GM21381 (cell line): ENCODE measurements at regions not wholly inside any gene's neighbourhood (a gene's known extent, or its start where the extent isn't known, plus 50 kb on each side); places are given as distances from the start of the nearest gene placed in this dataset.
"Not testable (repeated sequence)": the region's sequence is repeated elsewhere in the genome, so short reads cannot be mapped to it uniquely, and the experiment has no call there.

Experiments used
- ATAC-seq: cut with Tn5 transposase; IDR thresholded peaks from one replicate; pipeline ENCODE4 v1.9.1; 2021; ENCODE audit warnings: mild to moderate bottlenecking, moderate library complexity; ENCODE audit not compliant: unreplicated experiment

DNA sequence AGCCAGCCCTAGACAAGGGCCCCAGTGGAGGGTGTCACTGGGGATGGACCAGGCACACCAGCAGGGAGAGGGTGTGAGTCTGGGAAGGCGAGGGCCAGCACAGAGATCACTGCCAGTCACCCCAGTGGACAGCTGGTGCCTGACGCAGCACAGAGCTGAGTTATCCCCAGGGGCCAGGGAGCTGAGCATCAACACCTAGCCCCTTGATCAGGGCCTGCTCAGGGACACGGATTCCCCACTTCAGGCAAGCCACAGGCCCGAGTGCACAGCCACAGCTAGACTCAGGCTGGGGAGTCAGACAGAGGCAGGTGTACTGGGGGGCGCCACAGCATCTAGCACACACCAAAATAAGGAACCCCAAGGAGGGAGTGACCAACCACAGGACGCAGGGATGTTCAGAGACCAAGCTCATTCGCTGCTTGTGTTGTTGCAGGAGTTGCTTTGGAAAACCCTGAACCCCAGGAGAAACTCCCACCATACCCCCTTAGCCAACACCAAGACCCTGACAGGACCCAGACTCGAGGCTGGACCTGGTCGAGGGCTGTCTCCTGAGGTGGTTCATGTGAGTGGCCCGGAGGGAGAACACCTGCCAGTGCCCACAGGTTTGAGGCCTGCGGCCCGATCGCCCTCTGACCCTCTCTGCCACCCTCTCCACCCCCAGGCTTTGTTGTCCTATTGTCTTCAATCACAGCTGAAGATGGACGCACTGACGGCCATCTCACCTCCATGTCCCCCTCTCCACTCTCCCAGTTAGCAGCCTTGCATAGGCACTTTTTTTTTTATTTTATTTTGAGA, 146.8 kb downstream of the TPRA1 start:
- no peak for ATAC-seq

DNA sequence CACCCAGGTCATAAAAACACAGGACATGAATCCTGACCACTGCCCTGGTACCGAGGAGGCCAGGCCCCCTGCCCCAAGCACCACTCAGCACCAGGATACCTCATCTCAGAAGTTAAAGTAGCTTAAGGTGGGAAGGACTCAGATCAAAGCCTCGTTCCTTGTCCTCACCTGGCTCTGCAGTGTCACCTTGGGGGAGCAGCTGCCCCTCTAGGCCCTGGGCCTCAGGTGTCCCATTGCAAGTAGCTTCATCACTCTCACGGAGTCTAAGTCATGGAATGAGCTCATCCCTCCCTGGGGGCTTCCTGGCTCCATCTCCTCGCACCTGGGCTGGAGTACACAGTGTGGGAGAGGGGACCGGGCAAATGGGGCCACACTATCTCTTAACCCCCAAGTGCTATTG, 148.0 kb downstream of the TPRA1 start:
- no peak for ATAC-seq

DNA sequence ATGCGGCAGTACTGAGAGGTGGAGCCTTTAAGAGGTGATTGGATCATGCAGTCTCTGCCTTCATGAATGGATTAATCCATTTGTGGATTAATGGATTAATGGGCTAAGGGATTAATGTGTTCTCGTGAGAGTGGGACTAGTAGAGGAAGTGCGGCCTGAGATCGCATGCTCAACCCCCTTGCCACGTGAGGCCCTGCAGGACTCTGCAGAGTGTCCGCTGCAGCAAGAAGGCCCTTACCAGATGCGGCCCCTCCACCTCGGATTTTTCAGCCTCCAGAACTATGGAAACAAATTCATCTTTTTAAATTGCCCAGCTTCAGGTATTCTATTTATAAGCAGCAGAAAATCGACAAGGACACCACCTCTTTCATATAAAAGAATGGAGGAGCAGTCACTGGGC, 148.8 kb downstream of the TPRA1 start:
- no peak for ATAC-seq

DNA sequence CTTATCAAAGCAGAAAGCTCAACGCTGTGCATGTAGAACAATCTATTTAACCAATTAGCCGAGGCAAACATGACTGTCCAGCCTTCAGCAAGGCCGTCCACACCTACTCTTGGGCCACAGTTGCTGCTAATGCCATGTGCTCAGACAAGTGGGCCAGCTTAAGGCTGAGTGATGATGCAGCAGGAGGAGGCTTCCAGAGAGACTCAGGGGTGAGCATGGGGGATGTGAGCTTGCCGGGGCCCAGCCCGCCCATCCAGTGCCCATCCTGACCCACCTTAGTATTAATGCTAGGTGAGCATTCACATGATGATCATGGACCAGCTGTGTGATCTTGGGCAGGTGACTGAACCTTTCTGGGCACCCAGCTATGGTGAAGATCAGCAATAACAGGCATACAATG, 150.1 kb downstream of the TPRA1 start:
- ATAC-seq: no peak

DNA sequence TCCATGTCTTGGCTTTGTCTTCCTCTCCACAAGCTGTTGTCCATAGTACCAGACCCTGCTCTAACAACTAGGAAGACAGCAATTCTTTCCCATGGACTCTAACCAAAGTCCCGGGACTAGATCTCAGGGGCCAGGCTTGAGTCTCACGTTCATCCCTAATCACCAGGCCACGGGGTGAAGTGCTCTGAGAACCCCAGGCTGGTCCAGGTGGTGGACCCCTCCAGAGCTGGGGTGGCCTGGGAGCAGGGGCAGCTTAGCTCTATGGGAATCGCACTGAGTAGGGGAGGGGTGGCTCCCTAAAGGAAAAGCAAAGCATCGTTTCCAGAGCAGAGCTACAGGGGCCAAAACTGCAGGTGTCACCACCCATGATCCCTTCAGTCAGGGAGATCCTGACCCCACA, 150.9 kb downstream of the TPRA1 start:
- ATAC-seq: no peak

DNA sequence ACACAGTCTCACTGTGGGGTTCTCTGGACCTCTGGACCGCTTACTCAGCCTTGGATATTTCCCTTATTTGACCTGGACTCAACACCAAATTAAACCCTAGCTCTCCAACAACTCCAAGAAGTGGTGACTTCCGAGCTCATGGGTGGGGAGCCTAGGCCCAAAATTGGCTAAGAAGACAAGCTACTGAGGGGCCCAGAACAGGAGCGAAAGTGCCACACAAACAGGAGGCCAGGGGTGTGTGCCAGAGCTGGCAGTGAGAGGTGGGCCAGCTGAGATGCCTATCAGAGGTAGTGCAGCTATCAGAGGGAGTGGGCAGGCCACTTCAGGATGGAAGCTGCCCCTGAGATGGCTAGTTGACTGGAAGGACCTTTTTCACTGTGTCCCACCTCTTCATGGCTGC, 151.1 kb upstream of the PRR20G start:
- ATAC-seq: no peak

DNA sequence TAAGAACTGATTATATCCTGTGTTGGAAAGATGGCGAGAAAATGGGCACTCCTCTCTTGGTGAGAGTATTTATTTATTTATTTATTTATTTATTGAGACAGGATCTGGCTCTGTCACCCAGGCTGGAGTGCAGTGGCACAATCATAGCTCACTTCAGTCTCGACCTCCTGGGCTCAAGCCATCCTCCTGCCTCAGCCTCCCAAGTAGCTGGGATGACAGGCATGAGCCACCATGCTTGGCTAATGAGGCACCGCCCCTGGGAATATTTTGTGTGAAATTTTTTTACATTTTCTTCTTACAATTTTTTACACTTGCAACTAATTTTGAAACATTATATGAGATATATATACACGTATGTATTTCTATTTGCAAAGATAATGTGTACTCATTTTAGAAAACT, 150.5 kb upstream of the PRR20G start:
- no peak for ATAC-seq

DNA sequence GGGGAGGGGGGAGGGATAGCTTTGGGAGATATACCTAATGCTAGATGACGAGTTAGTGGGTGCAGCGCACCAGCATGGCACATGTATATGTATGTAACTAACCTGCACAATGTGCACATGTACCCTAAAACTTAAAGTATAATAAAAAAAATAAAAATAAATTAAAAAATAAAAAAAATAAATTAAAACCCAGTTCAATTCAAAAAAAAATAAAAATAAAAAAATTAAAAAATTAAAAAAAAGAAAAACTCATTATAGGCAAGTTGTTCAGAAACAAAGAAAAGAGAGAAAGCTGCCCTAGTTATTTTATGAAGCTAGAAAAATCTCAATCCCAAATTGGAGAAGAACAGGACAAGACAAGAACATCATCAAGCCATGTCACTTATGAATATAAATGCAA, 147.5 kb upstream of the PRR20G start:
- not testable (repeated sequence) for ATAC-seq

DNA sequence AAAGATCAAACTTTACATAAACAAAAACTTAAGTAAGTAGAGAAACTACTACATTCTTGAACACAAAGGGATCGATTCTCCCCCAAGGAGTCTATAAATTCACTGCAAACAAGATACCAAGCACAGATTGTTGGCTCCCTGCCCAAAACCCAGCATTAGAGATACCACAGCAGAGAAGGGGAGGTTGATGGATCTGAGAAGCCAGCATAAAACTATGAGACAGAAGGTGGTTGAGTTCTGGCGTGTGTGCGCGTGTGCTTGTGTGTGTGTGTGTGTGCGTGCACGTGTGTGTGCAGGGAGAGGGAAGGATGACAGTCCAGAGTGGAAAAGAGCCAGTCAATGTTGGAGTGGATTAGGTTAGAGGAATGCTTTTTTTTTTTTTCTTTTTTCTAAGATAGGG, 143.2 kb upstream of the PRR20G start:
- no peak for ATAC-seq

DNA sequence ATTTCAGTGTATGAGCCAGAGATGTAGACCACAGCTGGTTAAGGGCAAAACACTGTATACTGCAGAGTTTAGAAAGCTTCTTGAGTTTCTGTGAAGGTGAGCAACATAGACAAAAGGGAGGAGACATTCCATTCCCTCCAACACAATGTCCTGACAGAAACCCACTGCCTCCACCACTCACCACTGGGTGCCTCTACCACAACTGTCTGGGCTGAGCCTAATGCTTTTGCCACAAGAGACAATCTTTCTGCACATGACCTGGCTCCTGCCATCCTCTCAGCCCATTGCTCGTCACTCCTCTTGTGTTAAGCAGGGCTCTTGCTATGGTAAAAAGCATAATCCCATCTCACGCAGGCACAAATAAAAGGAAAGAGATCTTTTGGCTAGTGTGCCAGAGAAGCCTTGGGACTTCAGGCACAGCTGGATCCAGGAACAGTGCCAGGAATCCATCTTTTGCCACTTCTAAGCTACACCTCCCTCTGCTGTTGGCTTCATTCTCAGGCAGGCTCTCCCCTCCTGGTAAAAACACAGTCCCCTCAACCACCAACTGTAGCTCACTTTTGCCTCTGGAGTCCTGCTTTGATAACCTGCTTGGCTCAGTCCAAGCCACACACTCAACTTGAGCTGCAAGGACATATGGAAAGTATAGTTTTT, 140.6 kb upstream of the PRR20G start:
- ATAC-seq: no peak

DNA sequence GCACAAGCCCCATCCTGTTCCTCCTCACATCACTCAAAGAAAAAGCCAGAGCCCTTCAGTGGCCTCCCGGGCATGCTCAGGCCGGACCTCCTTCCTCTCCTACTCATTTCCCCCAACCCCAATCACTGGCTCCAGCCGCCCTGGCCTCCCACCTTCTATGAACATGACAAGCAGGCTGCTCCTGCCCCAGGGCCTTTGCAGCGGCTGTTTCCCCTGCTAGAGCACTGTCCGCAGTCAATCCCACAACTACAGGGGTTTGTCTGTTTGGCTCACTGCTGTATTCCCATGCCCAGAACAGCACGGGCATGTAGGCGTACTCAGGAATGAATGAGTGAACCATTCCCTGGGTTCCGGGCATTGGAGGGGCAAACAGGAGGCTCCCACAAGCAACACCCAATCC, 139.8 kb upstream of the PRR20G start:
- no peak for ATAC-seq

DNA sequence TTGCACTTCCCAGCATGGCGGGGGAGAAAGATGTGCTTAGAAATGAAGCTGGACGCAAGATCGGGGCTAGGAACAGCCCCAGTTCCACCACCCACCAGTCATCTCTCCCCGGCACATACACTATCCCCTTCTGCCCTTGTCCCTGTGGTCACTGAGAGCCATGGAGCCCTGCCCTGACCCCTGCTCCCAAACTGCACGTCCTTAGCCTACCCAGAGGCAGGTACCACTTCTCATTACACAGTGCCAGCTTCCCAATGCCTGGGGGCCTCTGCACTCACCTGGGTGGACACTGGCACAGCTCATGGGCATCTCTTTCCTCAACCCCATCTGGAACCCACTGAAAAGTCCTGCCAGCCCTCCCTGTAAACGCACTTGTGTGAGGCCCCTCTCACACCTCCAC, 139.3 kb upstream of the PRR20G start:
- no peak for ATAC-seq

DNA sequence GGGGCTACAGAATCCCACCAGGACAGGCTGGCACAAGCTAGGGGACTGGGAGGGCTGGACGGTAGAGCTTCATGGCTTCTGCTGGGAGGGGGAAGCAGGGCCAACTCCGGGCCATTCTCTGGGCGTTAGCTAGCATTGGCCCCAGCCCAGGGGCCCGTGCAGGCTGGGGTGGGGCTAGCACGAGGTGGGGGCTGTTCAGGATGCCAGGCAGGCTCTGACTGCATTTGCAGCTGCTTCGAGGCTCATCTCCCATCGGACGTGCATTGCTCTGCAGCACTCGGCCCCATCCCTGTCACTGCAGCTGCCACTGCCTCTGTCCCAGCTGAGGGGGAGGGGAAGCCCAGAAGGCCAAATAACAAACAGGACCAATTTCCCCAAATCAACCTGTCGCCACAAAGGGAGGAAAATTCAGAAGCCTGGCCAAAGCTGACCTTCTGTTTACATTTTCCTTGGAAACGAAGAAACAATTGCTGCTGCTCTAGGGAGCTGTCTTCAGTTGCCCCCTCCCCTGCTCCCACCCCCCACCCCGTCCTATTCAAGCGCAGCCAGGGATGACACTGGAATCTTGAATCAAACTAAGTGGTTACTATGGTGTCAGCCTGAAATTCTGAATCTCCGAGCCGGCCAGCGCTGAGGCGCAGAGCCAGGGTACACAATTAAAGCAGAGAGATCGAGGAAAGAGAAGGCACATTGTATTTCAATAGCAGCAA, 138.8 kb upstream of the PRR20G start:
- no peak for ATAC-seq

DNA sequence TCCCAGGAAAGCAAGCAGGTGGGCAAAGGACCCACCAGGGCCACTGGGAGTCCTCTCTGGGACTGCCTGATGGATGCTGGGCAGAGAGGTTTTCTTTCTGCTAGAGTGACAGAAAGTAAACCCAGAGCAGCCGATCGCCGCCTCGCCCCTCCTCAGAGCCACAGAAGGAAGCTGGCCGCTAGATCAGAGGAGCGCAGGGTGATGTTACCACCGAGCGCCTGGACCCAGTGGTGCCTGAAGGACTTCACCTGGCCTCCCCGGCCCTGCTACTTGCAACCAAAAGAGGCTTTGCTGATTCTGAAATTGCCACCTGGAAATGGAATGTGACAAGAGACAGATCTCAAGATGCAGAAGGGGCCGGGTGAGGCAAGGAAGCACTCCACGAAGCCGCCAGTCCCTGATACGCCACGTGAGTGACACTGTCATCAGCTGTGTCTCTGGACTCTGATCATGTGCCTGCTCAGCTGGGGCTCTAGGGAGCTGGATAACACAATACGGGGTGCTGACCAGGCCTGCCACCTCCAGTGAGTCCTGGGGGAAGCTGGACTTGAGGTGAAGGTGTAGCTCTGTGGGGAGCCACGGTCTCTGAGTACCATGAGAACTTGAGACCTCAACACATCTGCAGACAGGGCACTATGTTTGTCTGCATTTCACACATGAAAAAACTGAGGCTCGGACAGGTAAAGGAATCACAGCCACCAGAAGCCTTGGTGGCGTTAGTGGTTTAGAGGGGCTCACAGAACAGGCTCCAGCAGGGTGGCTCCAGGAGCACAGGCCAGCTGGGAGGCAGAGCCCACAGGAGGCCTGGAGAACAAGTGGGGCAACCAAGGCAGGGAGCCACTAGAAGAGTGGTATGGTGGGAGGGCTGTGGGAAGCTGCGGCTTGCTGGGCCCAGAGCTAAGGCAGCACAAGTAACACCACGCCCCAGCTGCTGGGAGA, 137.9 kb upstream of the PRR20G start:
- ATAC-seq: no peak

DNA sequence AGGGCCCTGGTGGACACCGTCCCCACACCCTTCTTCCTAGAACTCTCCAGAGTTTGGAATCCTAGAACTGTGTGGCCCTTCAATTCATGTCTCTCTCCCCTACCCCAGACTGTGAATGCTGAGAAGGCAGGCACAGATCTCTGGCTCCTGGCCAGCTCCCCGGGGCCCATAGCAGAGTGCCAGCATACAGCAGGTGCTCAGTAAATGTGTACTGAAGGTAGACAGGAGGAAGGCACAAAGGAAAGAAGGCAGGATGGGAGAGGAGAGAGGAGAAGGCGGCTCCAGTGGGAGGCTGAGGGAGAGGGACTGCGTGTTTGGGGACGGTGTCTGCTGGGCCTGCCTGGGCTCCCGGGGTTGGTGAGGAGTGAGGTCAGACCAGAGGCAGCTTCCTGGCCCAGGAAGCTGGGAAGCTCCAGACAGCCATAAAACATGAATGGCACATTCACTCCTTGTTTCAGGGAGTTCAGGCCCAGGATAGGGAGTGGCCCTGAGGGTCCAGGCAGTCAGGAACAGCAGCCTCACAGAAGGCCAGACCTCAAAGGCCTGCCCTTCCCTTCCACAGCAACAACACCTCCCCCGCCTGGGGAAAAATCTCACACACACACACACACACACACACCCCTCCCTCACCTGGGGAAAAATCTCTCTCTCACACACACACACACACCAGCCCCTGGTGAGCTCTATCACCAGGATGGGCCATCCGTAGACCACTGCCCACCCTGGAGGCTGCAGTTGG, 137.1 kb upstream of the PRR20G start:
- no peak for ATAC-seq

DNA sequence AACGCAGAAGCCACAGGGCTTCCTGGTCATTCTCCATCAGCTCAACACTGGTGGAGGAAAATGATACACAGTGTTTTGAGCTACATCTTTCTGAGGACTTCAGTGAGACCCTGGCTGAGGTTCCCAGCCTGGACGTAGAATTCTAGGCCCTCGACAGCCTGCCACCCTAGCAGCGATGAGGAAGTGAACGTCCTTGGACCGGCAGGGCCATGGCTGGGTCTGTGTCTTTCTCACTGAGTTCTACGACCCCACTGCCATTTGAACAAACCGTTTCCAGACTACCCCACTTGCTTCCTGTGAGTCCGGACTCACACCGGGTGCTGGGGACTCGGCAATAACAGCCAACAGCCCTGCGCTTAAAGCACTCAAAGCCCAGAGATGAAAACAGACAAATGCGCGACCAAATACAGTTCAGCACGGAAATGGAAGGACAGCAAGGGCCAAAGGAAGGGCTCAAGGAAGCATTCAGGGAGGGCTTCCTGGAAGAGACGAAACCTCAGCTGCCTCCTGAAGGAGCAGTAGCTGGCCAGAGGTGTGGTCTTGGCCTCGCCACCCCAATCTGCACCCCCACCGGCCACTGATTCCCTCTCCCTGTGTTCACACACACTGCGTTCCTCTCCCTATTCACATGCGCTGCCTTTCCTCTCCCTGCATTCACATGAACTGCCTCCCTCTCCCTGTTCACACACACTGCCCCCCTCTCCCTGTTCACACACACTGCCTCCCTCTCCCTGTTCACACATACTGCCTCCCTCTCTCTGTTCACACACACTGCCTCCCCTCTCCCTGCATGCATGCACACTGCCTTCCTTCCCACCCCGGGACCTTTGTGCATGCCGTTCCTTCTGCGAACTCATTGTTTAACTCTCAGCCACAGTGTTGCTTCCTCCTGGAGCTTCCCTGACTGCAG, 136.3 kb upstream of the PRR20G start:
- no peak for ATAC-seq

DNA sequence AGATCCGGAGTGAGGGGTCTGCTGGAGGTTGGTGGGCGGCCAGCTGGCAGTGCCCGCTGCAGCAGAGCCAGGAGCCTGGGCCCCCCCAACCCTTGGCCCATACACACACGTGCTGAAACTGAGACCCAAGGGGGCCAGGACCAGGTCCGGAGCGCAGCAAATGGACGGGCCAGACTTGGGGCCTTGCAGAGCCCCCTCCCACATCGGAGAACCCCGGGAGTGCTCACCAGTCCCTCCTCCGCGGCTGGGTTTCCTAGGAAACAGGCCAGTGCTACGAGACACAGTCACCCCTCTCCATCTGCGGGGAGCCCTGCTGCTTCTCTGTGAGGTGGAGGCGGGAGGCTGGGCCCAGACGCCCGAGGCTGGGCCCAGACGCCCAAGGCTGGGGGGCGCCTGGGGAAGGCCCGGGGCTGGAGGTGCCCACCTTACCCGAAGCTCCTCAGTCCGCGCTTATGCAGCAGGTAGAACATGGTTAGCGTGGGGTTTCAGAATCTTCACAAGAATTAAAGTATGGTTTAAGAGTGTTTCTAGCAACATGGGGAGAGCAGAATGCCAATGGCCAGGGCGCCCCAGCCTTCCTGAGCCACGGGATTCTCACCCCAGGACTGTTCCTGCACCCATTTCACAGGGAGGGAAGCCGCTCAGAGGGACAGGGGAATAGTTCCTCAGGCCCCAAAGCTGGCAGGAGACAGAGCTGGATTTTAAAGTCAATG, 135.0 kb upstream of the PRR20G start:
- no peak for ATAC-seq

DNA sequence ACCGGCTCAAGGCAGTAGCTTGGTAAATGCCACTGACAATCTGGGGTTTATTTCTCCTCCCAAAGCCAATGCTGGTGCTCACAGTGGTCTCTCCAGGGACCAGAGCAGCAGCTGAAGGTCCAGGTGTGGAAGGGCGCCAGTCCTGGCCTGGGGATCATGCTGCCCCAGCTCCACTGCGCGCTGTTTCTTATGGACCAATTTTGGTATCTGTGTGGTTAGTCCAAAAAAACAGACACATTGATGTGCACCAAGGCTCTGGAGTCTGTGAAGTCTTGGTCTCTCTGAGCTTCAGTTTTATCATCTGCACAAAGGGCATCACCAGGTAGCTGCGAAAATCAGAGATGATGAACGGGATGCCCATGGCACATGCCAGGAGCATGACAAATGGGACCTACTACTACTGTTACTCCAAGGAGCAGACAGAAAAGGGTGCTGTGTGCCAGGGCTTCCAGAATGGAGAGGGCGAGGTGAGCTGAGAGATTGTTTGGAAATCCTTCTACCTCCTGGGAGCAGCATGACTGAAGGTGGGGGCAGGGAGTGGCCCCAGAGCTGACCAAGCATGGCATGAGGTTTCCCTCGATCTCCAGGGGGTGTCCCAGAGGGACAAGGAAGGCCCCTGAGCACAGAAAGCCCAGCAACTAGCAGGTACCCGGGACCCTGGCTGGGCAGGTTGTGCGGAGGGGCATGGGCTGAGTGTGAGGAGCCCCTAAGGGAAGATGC, 134.3 kb upstream of the PRR20G start:
- no peak for ATAC-seq
